Gastrocnemius medialis (tissue), 4 donors: ENCODE measurements at regions not wholly inside any gene's neighbourhood (a gene's known extent, or its start where the extent isn't known, plus 50 kb on each side); places are given as distances from the start of the nearest gene placed in this dataset.

Experiments
- POLR2A ChIP-seq, 2 donors: fragments of 450-650 bp; IDR thresholded peaks; one replicate each; pipeline ENCODE4 v1.6.1; 2017; ENCODE audit warnings: antibody characterized with exemption in 2 of 2, mild to moderate bottlenecking in 2 of 2, moderate library complexity in 2 of 2
- TF ChIP-seq, protein P1 (sequence below), 5 experiments: fragments of 450-650 bp in 3 of 5; fragments of 200-600 bp in 2 of 5; sonication (generic) in 2 of 5; IDR thresholded peaks in 4 of 5; conservative IDR thresholded peaks in 1 of 5; 1 replicate in 4 of 5; 2 replicates in 1 of 5; pipeline ENCODE4 v1.5.1; 2016 to 2019; ENCODE audit warnings: antibody characterized with exemption in 5 of 5, mild to moderate bottlenecking in 3 of 5, moderate library complexity in 3 of 5

DNA sequence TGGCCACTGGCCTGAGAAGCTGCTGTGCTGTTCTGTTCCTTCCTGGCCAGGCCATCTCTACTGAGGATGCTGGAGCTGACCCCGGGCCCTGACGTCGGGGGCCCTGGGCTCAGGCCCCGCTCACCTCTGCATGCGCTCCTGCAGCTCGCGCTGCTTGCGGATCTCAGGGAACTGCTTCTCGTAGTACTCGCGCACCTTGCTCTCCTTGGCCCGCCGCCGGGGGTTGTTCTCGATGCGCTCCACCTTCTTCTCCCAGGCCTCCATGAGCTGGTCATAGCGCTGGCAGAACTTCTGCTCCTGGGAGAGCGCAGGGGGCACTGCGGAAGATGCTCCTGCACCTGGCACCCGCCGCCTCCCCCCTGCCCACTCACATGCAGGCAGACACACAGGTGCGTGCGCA, 135.6 kb downstream of the RFLNA start:
- TF ChIP-seq POLR2A (IDR thresholded peaks at IDR 0.05), result no peak
- TF ChIP-seq, protein P1, sequence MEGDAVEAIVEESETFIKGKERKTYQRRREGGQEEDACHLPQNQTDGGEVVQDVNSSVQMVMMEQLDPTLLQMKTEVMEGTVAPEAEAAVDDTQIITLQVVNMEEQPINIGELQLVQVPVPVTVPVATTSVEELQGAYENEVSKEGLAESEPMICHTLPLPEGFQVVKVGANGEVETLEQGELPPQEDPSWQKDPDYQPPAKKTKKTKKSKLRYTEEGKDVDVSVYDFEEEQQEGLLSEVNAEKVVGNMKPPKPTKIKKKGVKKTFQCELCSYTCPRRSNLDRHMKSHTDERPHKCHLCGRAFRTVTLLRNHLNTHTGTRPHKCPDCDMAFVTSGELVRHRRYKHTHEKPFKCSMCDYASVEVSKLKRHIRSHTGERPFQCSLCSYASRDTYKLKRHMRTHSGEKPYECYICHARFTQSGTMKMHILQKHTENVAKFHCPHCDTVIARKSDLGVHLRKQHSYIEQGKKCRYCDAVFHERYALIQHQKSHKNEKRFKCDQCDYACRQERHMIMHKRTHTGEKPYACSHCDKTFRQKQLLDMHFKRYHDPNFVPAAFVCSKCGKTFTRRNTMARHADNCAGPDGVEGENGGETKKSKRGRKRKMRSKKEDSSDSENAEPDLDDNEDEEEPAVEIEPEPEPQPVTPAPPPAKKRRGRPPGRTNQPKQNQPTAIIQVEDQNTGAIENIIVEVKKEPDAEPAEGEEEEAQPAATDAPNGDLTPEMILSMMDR (IDR thresholded peaks at IDR 0.05 in 4 of 5, conservative IDR thresholded peaks at IDR 0.05 in 1 of 5), result no peak
